KMS-11 (cell line): ENCODE measurements at regions not wholly inside any gene's neighbourhood (a gene's known extent, or its start where the extent isn't known, plus 50 kb on each side); places are given as distances from the start of the nearest gene placed in this dataset.

ENCODE experiments used
- H2AFZ ChIP-seq: fragments of 200-600 bp; sonication (generic); 2 replicates; pipeline ENCODE4 v1.6.1; 2016; ENCODE audit warnings: antibody characterized with exemption, mixed run types, low read depth
- H3K27ac ChIP-seq: fragments of 200-600 bp; sonication (generic); 2 replicates; pipeline ENCODE4 v1.6.1; 2016; ENCODE audit warnings: mild to moderate bottlenecking, mixed run types
- H3K27me3 ChIP-seq: fragments of 200-600 bp; sonication (generic); 2 replicates; pipeline ENCODE4 v1.6.1; 2017; ENCODE audit warnings: mild to moderate bottlenecking, low read depth, mixed run types, moderate library complexity; ENCODE audit not compliant: insufficient read depth
- H3K36me3 ChIP-seq: fragments of 200-600 bp; sonication (generic); 2 replicates; pipeline ENCODE4 v1.6.1; 2017; ENCODE audit warnings: mild to moderate bottlenecking, mixed run types; ENCODE audit not compliant: insufficient read depth
- H3K4me1 ChIP-seq: fragments of 200-600 bp; sonication (generic); 2 replicates; pipeline ENCODE4 v1.6.1; 2016; ENCODE audit warnings: mild to moderate bottlenecking, low read depth, mixed run types; ENCODE audit not compliant: poor library complexity, severe bottlenecking
- H3K4me2 ChIP-seq: fragments of 200-600 bp; sonication (generic); 2 replicates; pipeline ENCODE4 v1.7.0; 2016; ENCODE audit warnings: mild to moderate bottlenecking, mixed run types
- H3K4me3 ChIP-seq: fragments of 200-600 bp; sonication (generic); IDR thresholded peaks from 2 replicates; pipeline ENCODE4 v1.6.1; 2017; ENCODE audit warnings: low read depth, low read length, mixed read lengths; ENCODE audit not compliant: insufficient read depth
- H3K79me2 ChIP-seq: fragments of 200-600 bp; sonication (generic); 2 replicates; pipeline ENCODE4 v1.6.1; 2016; ENCODE audit warnings: low read depth, mixed run types; ENCODE audit not compliant: insufficient read depth
- H3K9ac ChIP-seq: fragments of 200-600 bp; sonication (generic); 2 replicates; pipeline ENCODE4 v1.6.1; 2016; ENCODE audit warnings: mild to moderate bottlenecking, mixed run types
- H4K20me1 ChIP-seq: fragments of 200-600 bp; sonication (generic); 2 replicates; pipeline ENCODE4 v1.6.1; 2016; ENCODE audit warnings: mild to moderate bottlenecking, mixed run types; ENCODE audit not compliant: insufficient read depth
- CTCF ChIP-seq: fragments of 200-600 bp; sonication (generic); conservative IDR thresholded peaks from 2 replicates; pipeline ENCODE4 v1.6.1; 2017; ENCODE audit warnings: low read depth, mild to moderate bottlenecking, antibody characterized with exemption, low read length, moderate library complexity, mixed read lengths

- H3K9ac ChIP-seq = no peak overlapping the region
- H4K20me1 ChIP-seq = no peaks in the 10 kb centered on the region
- no peaks in the 10 kb centered on the region for H3K27me3 ChIP-seq
- no peak for TF ChIP-seq CTCF
- no peak overlapping the region for H3K27ac ChIP-seq
- no peak overlapping the region for H3K4me2 ChIP-seq
- H3K79me2 ChIP-seq = no peaks in the 10 kb centered on the region
- no peaks in the 10 kb centered on the region for H3K4me1 ChIP-seq
- no peak overlapping the region for H3K4me3 ChIP-seq
- no peaks in the 10 kb centered on the region for H3K36me3 ChIP-seq
- no peak overlapping the region for H2AFZ ChIP-seq
These were observed 590.8 kb downstream of the OTOL1 start for GRCh38 chr3:162087361-162087760.

GRCh38 chr3:162092751-162093150 lies 596.1 kb downstream of the OTOL1 start:
- Histone ChIP-seq H3K4me1 (no peaks in the 10 kb centered on the region), H3K9ac (no peak overlapping the region), H3K27me3 (no peaks in the 10 kb centered on the region), H3K4me3 (no peak overlapping the region), H3K4me2 (no peak overlapping the region), H3K36me3 (no peaks in the 10 kb centered on the region), H3K79me2 (no peaks in the 10 kb centered on the region), H2AFZ (no peak overlapping the region), H3K27ac (no peak overlapping the region), H4K20me1 (no peaks in the 10 kb centered on the region)
- no peak for TF ChIP-seq CTCF

- H4K20me1 ChIP-seq = no peaks in the 10 kb centered on the region
- no peak overlapping the region for H3K27ac ChIP-seq
- no peaks in the 10 kb centered on the region for H3K79me2 ChIP-seq
- H3K4me2 ChIP-seq = no peak overlapping the region
- no peak overlapping the region for H3K9ac ChIP-seq
- H3K4me3 ChIP-seq = no peak overlapping the region
- no peaks in the 10 kb centered on the region for H3K27me3 ChIP-seq
- no peaks in the 10 kb centered on the region for H3K4me1 ChIP-seq
- no peak overlapping the region for H2AFZ ChIP-seq
- H3K36me3 ChIP-seq = no peaks in the 10 kb centered on the region
- no peak for TF ChIP-seq CTCF
These were observed 597.7 kb downstream of the OTOL1 start for GRCh38 chr3:162094301-162094700.

GRCh38 chr3:162096874-162097273 lies 600.3 kb downstream of the OTOL1 start:
- no peaks in the 10 kb centered on the region for H4K20me1 ChIP-seq
- TF ChIP-seq CTCF = no peak
- no peak overlapping the region for H3K4me2 ChIP-seq
- no peak overlapping the region for H3K27ac ChIP-seq
- H3K79me2 ChIP-seq = no peaks in the 10 kb centered on the region
- no peak overlapping the region for H3K9ac ChIP-seq
- no peak overlapping the region for H2AFZ ChIP-seq
- H3K4me3 ChIP-seq = no peak overlapping the region
- no peaks in the 10 kb centered on the region for H3K27me3 ChIP-seq
- H3K4me1 ChIP-seq = no peaks in the 10 kb centered on the region
- H3K36me3 ChIP-seq = no peaks in the 10 kb centered on the region

GRCh38 chr3:162103808-162104207 lies 607.2 kb downstream of the OTOL1 start:
- Histone ChIP-seq H3K4me1 (no peaks in the 10 kb centered on the region), H3K4me2 (no peak overlapping the region), H3K27ac (no peak overlapping the region), H3K79me2 (no peaks in the 10 kb centered on the region), H4K20me1 (no peaks in the 10 kb centered on the region), H3K4me3 (no peak overlapping the region), H2AFZ (no peak overlapping the region), H3K9ac (no peak overlapping the region), H3K27me3 (no peaks in the 10 kb centered on the region), H3K36me3 (no peaks in the 10 kb centered on the region)
- TF ChIP-seq CTCF = no peak
